Neural progenitor cell (in vitro differentiated cells): ENCODE measurements at regions not wholly inside any gene's neighbourhood (a gene's known extent, or its start where the extent isn't known, plus 50 kb on each side); places are given as distances from the start of the nearest gene placed in this dataset.

Source experiments
- DNase-seq: peaks from one replicate; pipeline ENCODE4 v3.0.0-alpha.2; 2016; ENCODE audit warnings: low spot score
- H2AFZ ChIP-seq: fragments of 200-600 bp; sonication (generic); replicated peaks from 2 replicates; pipeline ENCODE4 v1.6.1; 2016; ENCODE audit warnings: antibody characterized with exemption
- H3F3A ChIP-seq: fragments of 200-600 bp; sonication (generic); 2 replicates; pipeline ENCODE4 v1.6.1; 2016; ENCODE audit warnings: antibody characterized with exemption, low read depth
- H3K27ac ChIP-seq: fragments of 200-600 bp; sonication (generic); 2 replicates; pipeline ENCODE4 v1.5.1; 2016; ENCODE audit warnings: mild to moderate bottlenecking
- H3K27me3 ChIP-seq: fragments of 200-600 bp; sonication (generic); 2 replicates; pipeline ENCODE4 v1.6.1; 2016; ENCODE audit warnings: mild to moderate bottlenecking, moderate library complexity
- H3K36me3 ChIP-seq: fragments of 200-600 bp; sonication (generic); 2 replicates; pipeline ENCODE4 v1.5.1; 2016
- H3K4me1 ChIP-seq: fragments of 200-600 bp; sonication (generic); 2 replicates; pipeline ENCODE4 v1.6.1; 2016; ENCODE audit warnings: mixed run types
- H3K4me2 ChIP-seq: fragments of 200-600 bp; sonication (generic); 2 replicates; pipeline ENCODE4 v1.6.1; 2016
- H3K4me3 ChIP-seq: fragments of 200-600 bp; sonication (generic); 2 replicates; pipeline ENCODE4 v1.5.1; 2016
- H3K79me2 ChIP-seq: fragments of 200-600 bp; sonication (generic); 2 replicates; pipeline ENCODE4 v1.6.1; 2016; ENCODE audit warnings: low read depth
- H3K9ac ChIP-seq: fragments of 200-600 bp; sonication (generic); 2 replicates; pipeline ENCODE4 v1.6.1; 2016
- H3K9me3 ChIP-seq: fragments of 200-600 bp; sonication (generic); 2 replicates; pipeline ENCODE4 v1.5.1; 2016; ENCODE audit warnings: low read depth
- H4K20me1 ChIP-seq: fragments of 200-600 bp; sonication (generic); 2 replicates; pipeline ENCODE4 v1.6.1; 2016; ENCODE audit warnings: low read depth
- H3K27ac Mint-ChIP-seq: 3 replicates; pipeline ENCODE4 v1.8.0; 2021; ENCODE audit warnings: mixed read lengths
- H3K27me3 Mint-ChIP-seq: 2 replicates; pipeline ENCODE4 v1.8.0; 2022; ENCODE audit warnings: low read depth, mild to moderate bottlenecking, inconsistent platforms, moderate library complexity, mixed read lengths; ENCODE audit not compliant: insufficient read depth
- H3K36me3 Mint-ChIP-seq: 3 replicates; pipeline ENCODE4 v1.8.0; 2021; ENCODE audit warnings: mixed read lengths
- H3K4me1 Mint-ChIP-seq: 3 replicates; pipeline ENCODE4 v1.8.0; 2021; ENCODE audit warnings: mixed read lengths
- H3K4me3 Mint-ChIP-seq: 3 replicates; pipeline ENCODE4 v1.8.0; 2021; ENCODE audit warnings: mild to moderate bottlenecking, moderate library complexity, mixed read lengths
- H3K9me3 Mint-ChIP-seq: 3 replicates; pipeline ENCODE4 v1.8.0; 2020; ENCODE audit warnings: mixed read lengths
- EZH2 ChIP-seq: fragments of 200-600 bp; sonication (generic); IDR thresholded peaks from 2 replicates; pipeline ENCODE4 v1.6.1; 2017; ENCODE audit warnings: antibody characterized with exemption, mild to moderate bottlenecking, moderate library complexity
- EZH2phosphoT487 ChIP-seq: fragments of 200-600 bp; sonication (generic); IDR thresholded peaks from 2 replicates; pipeline ENCODE4 v1.6.1; 2017; ENCODE audit warnings: antibody characterized with exemption
- TF ChIP-seq, protein P1 (sequence below): fragments of 200-600 bp; sonication (generic); IDR thresholded peaks from 2 replicates; pipeline ENCODE4 v1.5.1; 2017; ENCODE audit warnings: antibody characterized with exemption, mild to moderate bottlenecking

DNA sequence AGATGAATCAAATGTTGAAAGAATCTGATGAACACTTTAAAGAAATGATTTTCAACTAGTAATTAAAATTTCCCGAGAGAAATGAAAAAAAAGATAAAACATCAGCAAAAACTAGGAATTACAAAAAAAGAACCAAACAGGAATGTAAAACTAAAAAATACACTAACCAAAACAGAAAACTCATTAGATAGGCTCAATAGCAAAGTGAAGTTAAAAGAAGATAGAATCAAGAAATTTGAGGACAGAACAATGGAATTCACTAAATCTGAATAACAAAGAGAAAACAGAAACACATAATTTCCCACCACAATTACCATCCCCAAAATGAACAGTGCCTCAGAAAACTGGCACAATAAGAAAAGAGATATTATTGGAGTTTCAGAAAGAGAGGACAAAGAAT is 290.1 kb upstream of the CNTN4 start:
- Histone ChIP-seq H3K36me3 (no peaks in the 10 kb centered on the region), H3K4me3 (no peak overlapping the region), H2AFZ (no peak overlapping the region), H3K27ac (no peak overlapping the region), H3K4me1 (no peaks in the 10 kb centered on the region), H3K4me2 (no peak overlapping the region), H3K27me3 (no peaks in the 10 kb centered on the region), H4K20me1 (no peaks in the 10 kb centered on the region), H3K9me3 (no peaks in the 10 kb centered on the region), H3F3A (no peaks in the 10 kb centered on the region), H3K79me2 (no peaks in the 10 kb centered on the region), H3K9ac (no peak overlapping the region)
- DNase-seq: no peak
- Mint-ChIP-seq H3K36me3 (no peaks in the 10 kb centered on the region), H3K27me3 (no peaks in the 10 kb centered on the region), H3K27ac (no peak overlapping the region), H3K9me3 (peaks cover 23% of the 10 kb centered on the region), H3K4me1 (no peaks in the 10 kb centered on the region), H3K4me3 (no peak overlapping the region)
- no peak for TF ChIP-seq EZH2
- no peak for TF ChIP-seq EZH2phosphoT487
- TF ChIP-seq, protein P1, sequence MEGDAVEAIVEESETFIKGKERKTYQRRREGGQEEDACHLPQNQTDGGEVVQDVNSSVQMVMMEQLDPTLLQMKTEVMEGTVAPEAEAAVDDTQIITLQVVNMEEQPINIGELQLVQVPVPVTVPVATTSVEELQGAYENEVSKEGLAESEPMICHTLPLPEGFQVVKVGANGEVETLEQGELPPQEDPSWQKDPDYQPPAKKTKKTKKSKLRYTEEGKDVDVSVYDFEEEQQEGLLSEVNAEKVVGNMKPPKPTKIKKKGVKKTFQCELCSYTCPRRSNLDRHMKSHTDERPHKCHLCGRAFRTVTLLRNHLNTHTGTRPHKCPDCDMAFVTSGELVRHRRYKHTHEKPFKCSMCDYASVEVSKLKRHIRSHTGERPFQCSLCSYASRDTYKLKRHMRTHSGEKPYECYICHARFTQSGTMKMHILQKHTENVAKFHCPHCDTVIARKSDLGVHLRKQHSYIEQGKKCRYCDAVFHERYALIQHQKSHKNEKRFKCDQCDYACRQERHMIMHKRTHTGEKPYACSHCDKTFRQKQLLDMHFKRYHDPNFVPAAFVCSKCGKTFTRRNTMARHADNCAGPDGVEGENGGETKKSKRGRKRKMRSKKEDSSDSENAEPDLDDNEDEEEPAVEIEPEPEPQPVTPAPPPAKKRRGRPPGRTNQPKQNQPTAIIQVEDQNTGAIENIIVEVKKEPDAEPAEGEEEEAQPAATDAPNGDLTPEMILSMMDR: no peak

DNA sequence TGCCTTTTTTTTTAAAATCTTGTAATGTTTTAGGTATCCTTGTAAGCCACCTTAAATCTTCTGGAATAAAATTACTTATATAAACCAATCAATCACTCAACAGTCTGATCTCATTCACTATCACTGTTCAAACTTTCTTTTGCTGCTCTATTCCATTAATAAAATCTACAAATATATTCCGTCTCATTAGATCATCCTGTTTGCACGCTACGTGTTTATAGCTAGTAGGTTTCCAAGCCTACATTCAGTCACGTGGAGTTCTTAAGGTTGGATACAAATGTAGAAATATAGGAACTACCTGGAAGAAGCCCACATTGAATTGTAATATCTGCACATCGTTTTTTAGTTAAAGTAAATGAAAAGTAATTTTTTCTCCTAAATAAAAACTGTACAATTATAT is 274.8 kb upstream of the CNTN4 start:
- H3K79me2 ChIP-seq: no peaks in the 10 kb centered on the region
- no peaks in the 10 kb centered on the region for H3K27me3 ChIP-seq
- H3K4me3 Mint-ChIP-seq: no peak overlapping the region
- H3K27ac ChIP-seq: no peak overlapping the region
- H4K20me1 ChIP-seq: no peaks in the 10 kb centered on the region
- H3K9me3 Mint-ChIP-seq: no peaks in the 10 kb centered on the region
- H3K27ac Mint-ChIP-seq: no peak overlapping the region
- DNase-seq: no peak
- no peaks in the 10 kb centered on the region for H3F3A ChIP-seq
- no peak overlapping the region for H3K4me2 ChIP-seq
- H3K9ac ChIP-seq: no peak overlapping the region
- no peaks in the 10 kb centered on the region for H3K36me3 Mint-ChIP-seq
- H3K36me3 ChIP-seq: no peaks in the 10 kb centered on the region
- H2AFZ ChIP-seq: no peak overlapping the region
- H3K27me3 Mint-ChIP-seq: no peaks in the 10 kb centered on the region
- H3K4me1 ChIP-seq: no peaks in the 10 kb centered on the region
- TF ChIP-seq EZH2 (no peak), EZH2phosphoT487 (no peak)
- TF ChIP-seq, protein P1: no peak
- H3K4me3 ChIP-seq: no peak overlapping the region
- H3K9me3 ChIP-seq: no peaks in the 10 kb centered on the region
- H3K4me1 Mint-ChIP-seq: peaks cover 6% of the 10 kb centered on the region

DNA sequence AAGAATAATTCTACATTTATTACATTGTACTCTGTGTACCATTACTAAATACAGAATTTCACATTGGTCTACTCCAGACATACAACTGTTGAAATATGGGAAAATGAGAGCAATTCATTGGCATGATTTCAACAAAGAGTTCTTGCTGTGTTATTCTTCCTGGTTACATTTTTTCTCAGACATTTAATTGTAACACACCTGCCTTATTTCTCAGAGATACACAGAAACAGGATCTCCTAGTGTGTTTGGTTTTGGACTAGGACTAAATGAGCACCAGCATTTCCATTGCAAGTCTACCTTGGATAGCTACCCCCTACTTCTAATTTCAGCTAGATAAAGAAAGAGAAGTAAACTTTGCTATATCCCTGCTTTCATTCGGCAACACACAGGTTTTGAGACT is 274.3 kb upstream of the CNTN4 start:
- no peak for DNase-seq
- Mint-ChIP-seq H3K9me3 (no peaks in the 10 kb centered on the region), H3K4me3 (no peak overlapping the region), H3K36me3 (no peaks in the 10 kb centered on the region), H3K27me3 (no peaks in the 10 kb centered on the region), H3K4me1 (peaks cover 6% of the 10 kb centered on the region), H3K27ac (no peak overlapping the region)
- H3K4me2 ChIP-seq: no peak overlapping the region
- no peaks in the 10 kb centered on the region for H4K20me1 ChIP-seq
- H3F3A ChIP-seq: no peaks in the 10 kb centered on the region
- no peaks in the 10 kb centered on the region for H3K79me2 ChIP-seq
- no peaks in the 10 kb centered on the region for H3K27me3 ChIP-seq
- no peak overlapping the region for H2AFZ ChIP-seq
- no peak overlapping the region for H3K9ac ChIP-seq
- no peak overlapping the region for H3K27ac ChIP-seq
- no peaks in the 10 kb centered on the region for H3K4me1 ChIP-seq
- no peak for TF ChIP-seq EZH2phosphoT487
- TF ChIP-seq EZH2: no peak
- TF ChIP-seq, protein P1: no peak
- no peak overlapping the region for H3K4me3 ChIP-seq
- no peaks in the 10 kb centered on the region for H3K9me3 ChIP-seq
- H3K36me3 ChIP-seq: no peaks in the 10 kb centered on the region

DNA sequence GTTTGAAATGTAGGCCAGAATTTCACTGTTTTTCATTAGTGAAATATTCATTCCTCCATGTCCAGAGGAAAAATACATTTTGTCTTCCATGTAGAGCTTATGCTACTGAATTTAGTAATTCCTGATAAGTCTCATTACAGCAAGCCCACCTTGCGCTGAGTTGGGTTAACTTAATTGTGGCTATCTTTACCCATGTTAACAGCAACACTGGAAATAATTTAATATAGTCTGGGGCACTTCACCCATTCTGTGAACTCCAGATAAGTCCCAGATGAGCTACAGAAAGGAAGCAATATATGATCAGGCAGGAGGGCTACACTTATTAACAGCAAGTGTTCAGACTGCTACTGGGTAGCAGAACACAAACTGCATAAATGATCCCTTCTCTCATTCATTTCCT is 270.1 kb upstream of the CNTN4 start:
- no peak overlapping the region for H3K4me3 ChIP-seq
- Mint-ChIP-seq H3K9me3 (no peaks in the 10 kb centered on the region), H3K36me3 (no peaks in the 10 kb centered on the region), H3K27me3 (peaks cover 2% of the 10 kb centered on the region), H3K4me3 (no peak overlapping the region), H3K4me1 (peaks cover 6% of the 10 kb centered on the region), H3K27ac (no peak overlapping the region)
- H2AFZ ChIP-seq: no peak overlapping the region
- no peak overlapping the region for H3K4me2 ChIP-seq
- no peaks in the 10 kb centered on the region for H3K79me2 ChIP-seq
- H3K4me1 ChIP-seq: no peaks in the 10 kb centered on the region
- no peak overlapping the region for H3K9ac ChIP-seq
- DNase-seq: no peak
- no peaks in the 10 kb centered on the region for H3K27me3 ChIP-seq
- no peaks in the 10 kb centered on the region for H3K36me3 ChIP-seq
- no peaks in the 10 kb centered on the region for H3K9me3 ChIP-seq
- no peak overlapping the region for H3K27ac ChIP-seq
- H4K20me1 ChIP-seq: no peaks in the 10 kb centered on the region
- TF ChIP-seq, protein P1: no peak
- no peak for TF ChIP-seq EZH2phosphoT487
- no peak for TF ChIP-seq EZH2
- no peaks in the 10 kb centered on the region for H3F3A ChIP-seq
